NCI-H2107 treated with DMSO at 0.1 percent for 48 hours (cell line): ENCODE measurements at regions not wholly inside any gene's neighbourhood (a gene's known extent, or its start where the extent isn't known, plus 50 kb on each side); places are given as distances from the start of the nearest gene placed in this dataset.
"Not testable (repeated sequence)": the region's sequence is repeated elsewhere in the genome, so short reads cannot be mapped to it uniquely, and the experiment has no call there.

Experiments used
- DNase-seq: peaks from one replicate; lab custom pipeline; 2025; ENCODE audit not compliant: unreplicated experiment; lab: John Stamatoyannopoulos, UW

- DNase-seq = no peak
Observed at GRCh38 chr7:153510674-153511073, 541.5 kb upstream of the DPP6 start.

DNA sequence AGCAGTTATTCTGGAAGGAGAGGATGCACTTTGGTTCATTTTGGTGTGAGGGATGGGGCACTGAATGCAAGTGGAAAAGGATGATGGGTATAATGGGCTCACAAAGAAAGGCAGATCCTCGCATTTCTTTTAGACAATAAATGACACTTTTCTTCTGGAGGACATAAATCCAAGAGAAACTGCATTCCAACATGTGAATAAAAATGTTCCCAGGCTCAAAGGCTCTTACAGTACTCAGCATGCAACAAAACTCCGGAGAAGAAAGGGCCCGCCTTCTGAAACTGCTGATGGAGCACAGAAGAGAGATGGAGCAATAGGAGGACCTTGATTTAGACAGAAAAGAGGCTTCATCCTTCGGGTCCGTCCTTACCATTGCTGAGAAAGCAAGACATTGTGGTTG is 538.2 kb upstream of the DPP6 start:
- no peak for DNase-seq

DNA sequence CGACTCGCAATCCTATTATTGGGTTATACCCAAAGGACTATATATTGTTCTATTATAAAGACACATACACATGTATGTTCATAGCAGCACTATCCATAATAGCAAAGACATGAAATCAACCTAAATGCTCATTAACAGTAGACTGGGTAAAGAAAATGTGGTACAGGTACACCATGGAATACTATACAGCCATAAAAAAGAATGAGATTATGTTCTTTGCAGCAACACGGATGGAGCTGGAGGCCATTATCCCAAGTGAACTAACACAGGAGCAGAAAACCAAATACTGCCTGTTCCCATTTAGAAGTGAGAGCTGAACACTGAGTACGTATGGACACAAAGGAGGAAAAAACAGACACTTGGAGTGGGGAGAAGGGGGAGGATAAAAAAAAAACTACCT is 536.8 kb upstream of the DPP6 start:
- no peak for DNase-seq

DNA sequence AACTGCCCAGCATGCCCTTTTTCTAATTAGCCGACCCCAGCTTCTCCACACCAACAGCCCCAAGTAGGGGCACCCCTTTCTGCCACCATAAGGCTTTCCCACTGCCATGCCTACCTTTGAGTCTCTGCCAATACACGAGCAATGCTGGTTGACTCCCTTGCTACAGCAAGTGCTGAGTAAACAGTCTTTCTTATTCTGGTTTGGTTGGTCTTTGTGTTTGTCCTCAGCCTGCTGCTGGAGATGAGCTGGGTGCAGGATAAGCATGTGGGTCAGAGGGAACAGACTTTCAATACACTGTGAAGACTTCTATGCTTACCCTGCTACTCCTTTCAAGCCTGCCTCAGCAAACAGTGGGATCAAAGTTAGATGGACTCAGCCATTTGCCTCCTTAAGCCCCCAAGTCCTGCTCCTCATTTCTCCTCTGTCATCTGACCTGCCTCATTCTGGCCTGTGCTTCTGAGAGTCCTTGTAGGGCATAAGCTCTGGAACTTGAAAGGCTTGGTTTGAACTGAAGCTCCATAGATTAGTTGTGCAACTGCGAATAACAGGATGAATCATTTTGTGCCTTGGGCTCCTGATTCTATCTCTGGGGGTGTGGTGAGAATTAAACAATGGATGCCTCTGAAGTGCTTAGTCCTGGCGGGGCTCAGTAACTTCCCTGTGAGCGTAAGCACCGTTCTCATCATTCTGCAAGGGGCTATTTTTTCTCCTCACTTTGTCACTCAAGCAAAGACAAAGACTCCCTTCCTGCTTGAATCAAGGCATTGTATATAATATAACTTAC is 533.8 kb upstream of the DPP6 start:
- no peak for DNase-seq

DNA sequence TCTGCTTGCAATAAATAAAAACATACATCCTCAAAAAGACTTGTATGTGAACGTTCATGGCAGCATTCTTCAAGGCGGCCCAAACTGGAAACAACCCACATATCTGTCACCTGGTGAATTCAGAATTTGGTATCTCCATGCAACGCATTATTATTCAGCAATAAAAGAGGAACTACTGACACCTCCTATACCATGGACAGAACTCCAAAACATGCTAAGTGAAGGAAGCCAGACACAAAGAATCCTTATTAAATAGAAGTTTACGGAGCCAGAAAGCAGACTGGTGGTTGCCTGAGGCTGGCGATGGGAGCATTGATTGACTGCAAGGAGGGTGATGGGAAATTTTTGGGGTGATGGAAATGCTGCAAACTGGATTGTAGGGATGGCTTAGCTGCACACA is 530.8 kb upstream of the DPP6 start:
- DNase-seq = no peak

DNA sequence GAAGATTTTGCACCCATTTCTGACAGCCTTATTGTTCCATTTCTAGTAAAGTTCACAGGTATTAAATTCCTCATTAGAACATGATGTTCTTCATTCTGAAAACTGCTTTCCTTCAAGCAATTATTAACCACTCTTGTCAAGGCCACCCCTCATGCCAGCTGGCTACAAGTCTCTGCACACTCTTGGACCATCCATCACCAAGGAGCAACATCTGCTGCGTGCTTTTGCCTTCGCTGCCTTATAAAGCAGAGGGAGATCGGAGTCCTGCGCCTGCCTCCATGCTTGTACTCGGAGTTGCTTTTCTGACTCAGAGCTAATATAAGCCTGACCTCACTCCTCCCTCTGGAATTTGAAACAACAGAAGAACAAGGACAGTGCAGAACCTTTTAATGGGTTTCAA is 529.9 kb upstream of the DPP6 start:
- DNase-seq = no peak

- no peak for DNase-seq
Observed at GRCh38 chr7:153523320-153524015, 528.7 kb upstream of the DPP6 start.

GRCh38 chr7:153524070-153524601 is 528.1 kb upstream of the DPP6 start:
- no peak for DNase-seq

- DNase-seq = no peak
Observed at GRCh38 chr7:153529100-153529499, 523.1 kb upstream of the DPP6 start.

GRCh38 chr7:153529651-153530165 is 522.5 kb upstream of the DPP6 start:
- DNase-seq = no peak

GRCh38 chr7:153530441-153530840 is 521.8 kb upstream of the DPP6 start:
- no peak for DNase-seq

- DNase-seq = no peak
Observed at GRCh38 chr7:153532326-153532725, 519.9 kb upstream of the DPP6 start.

GRCh38 chr7:153537271-153537670 is 514.9 kb upstream of the DPP6 start:
- no peak for DNase-seq

- no peak for DNase-seq
Observed at GRCh38 chr7:153541903-153542302, 510.3 kb upstream of the DPP6 start.

GRCh38 chr7:153543232-153543631 is 509.0 kb upstream of the DPP6 start:
- no peak for DNase-seq

DNA sequence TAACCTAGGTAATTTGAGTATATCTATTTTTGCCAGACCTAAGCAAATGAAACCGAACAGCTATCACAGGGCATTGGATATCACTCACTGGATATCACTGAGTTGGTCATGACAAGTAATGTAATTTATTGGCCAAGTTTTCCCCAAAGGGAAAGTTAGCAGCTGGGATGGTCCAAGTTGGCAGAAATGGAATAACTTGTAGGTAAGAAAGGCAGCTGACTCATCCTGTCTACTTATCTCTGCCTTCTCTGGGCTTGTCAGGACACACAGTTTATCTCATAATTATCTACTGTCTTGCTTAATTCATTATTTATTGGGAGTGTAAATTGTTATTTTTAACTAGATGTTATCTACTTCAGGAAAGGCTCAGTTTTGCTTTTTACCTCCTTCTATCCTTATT is 502.0 kb upstream of the DPP6 start:
- no peak for DNase-seq

DNA sequence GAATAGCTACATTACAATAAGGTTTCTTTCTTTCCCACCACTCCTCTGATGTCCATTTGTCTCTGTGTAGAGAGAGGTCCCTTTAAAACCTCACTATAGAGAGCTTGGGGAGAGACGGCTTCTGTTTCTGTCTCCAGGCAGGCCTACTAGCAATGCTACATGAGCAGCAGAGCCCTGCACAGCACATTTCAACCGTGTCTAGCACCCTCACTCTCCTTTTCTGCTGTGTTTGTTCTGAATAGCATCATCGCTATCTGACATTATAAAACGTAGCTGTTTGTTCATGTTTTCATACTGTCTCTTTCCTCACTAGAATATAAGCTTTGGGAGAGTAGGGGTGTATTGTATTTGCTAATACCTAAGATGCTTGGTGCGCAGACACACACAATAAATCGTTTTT is 487.8 kb upstream of the DPP6 start:
- DNase-seq = no peak

DNA sequence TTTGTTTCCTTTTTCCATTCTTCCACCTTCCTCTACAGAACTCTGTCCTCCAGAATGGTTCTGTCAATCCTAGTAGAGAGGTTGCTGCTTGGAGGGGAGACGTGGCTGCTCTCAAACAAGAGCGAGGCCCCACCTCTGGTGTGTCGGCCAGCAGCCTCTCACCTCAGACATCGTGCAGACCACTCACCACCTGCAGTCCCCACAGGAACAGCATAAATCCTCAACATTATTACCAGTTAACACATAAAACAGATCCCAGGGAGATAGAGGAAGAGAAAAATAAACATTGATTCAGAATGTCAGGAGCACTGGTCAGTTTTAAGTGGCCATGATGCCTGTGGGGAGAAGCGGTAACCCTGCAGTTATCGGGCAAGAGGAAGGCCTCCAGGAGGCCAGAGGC is 485.9 kb upstream of the DPP6 start:
- DNase-seq = no peak

- DNase-seq = no peak
Observed at GRCh38 chr7:153567426-153567825, 484.8 kb upstream of the DPP6 start.

- not testable (repeated sequence) for DNase-seq
Observed at GRCh38 chr7:153569520-153569919, 482.7 kb upstream of the DPP6 start.

DNA sequence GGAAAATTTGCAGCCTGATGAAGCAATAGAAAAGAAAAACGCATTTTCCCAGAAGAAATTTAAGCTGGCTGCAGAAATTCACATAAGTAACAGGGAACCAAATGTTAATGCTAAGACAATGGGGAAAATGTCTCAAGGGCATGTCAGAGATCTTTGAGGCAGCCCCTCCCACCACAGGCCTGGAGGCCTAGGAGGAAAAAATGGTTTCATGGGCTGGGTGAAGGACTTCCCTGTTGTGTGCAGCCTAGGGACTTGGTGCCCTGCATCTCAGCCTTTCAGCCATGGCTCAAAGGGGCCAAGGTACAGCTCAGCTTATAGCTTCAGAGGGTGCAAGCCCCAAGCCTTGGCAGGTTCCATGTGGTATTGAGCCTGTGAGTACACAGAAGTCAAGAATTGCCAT is 476.1 kb upstream of the DPP6 start:
- no peak for DNase-seq

DNA sequence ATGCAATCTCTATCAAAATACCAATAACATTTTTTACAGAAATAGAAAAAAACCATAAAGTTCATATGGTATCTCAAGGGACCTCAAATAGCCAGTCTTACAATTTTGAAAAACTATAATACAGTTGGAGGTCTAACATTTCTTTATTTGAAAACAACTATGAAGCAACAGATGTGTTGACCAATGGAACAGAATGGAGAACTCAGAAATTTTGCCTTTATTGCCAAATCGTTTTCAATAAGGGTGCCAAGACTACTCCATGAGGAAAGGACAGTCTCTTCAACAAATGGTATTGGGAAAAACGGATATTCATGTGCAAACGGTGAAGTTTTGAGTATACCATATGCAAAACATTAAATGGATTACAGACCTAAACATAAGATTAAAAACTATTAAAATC is 470.8 kb upstream of the DPP6 start:
- DNase-seq = no peak
